GM19455 (cell line): ENCODE measurements at regions not wholly inside any gene's neighbourhood (a gene's known extent, or its start where the extent isn't known, plus 50 kb on each side); places are given as distances from the start of the nearest gene placed in this dataset.

Experiments used
- ATAC-seq: cut with Tn5 transposase; IDR thresholded peaks from one replicate; pipeline ENCODE4 v1.9.1; 2021; ENCODE audit not compliant: unreplicated experiment

- ATAC-seq, result no peak
Observed at GRCh38 chr13:91151921-91152320, 195.6 kb upstream of the MIR17HG start.

GRCh38 chr13:91153372-91153771 is 194.1 kb upstream of the MIR17HG start:
- ATAC-seq, result no peak

GRCh38 chr13:91154558-91155353 is 192.7 kb upstream of the MIR17HG start:
- ATAC-seq, result no peak

GRCh38 chr13:91155512-91156114 is 191.9 kb upstream of the MIR17HG start:
- ATAC-seq, result no peak

GRCh38 chr13:91157273-91158016 is 190.0 kb upstream of the MIR17HG start:
- ATAC-seq, result no peak

- ATAC-seq, result no peak
Observed at GRCh38 chr13:91158017-91158395, 189.5 kb upstream of the MIR17HG start.

- no peak for ATAC-seq
Observed at GRCh38 chr13:91162180-91162579, 185.3 kb upstream of the MIR17HG start.

GRCh38 chr13:91162589-91162988 is 184.9 kb upstream of the MIR17HG start:
- no peak for ATAC-seq

- no peak for ATAC-seq
Observed at GRCh38 chr13:91165758-91166157, 181.7 kb upstream of the MIR17HG start.

GRCh38 chr13:91166714-91167511 is 180.6 kb upstream of the MIR17HG start:
- no peak for ATAC-seq

GRCh38 chr13:91167706-91168385 is 179.6 kb upstream of the MIR17HG start:
- ATAC-seq, result no peak

- no peak for ATAC-seq
Observed at GRCh38 chr13:91168386-91168711, 179.1 kb upstream of the MIR17HG start.

GRCh38 chr13:91169321-91170050 is 178.0 kb upstream of the MIR17HG start:
- no peak for ATAC-seq

GRCh38 chr13:91172160-91172559 is 175.3 kb upstream of the MIR17HG start:
- no peak for ATAC-seq

- no peak for ATAC-seq
Observed at GRCh38 chr13:91174886-91175501, 172.5 kb upstream of the MIR17HG start.

GRCh38 chr13:91178099-91178498 is 169.4 kb upstream of the MIR17HG start:
- ATAC-seq, result no peak

- ATAC-seq, result no peak
Observed at GRCh38 chr13:91181892-91182291, 165.6 kb upstream of the MIR17HG start.

- ATAC-seq, result no peak
Observed at GRCh38 chr13:91184244-91184926, 163.1 kb upstream of the MIR17HG start.

- no peak for ATAC-seq
Observed at GRCh38 chr13:91185294-91185863, 162.1 kb upstream of the MIR17HG start.
